Liver (tissue), 8 donors: ENCODE measurements at regions not wholly inside any gene's neighbourhood (a gene's known extent, or its start where the extent isn't known, plus 50 kb on each side); places are given as distances from the start of the nearest gene placed in this dataset.

Experiments
- DNase-seq: peaks from one replicate; pipeline ENCODE4 v3.0.0-alpha.2; 2017; ENCODE audit warnings: low spot score
- H3K27ac ChIP-seq, 2 donors: one replicate each; pipeline ENCODE4 v1.7.0; 2013; ENCODE audit warnings: inconsistent platforms in 2 of 2, low read length in 2 of 2, control low read depth in 1 of 2, low read depth in 1 of 2, mild to moderate bottlenecking in 1 of 2
- H3K27me3 ChIP-seq, 4 donors: one replicate each; pipeline versions ENCODE4 v1.6.1 to v1.7.0; 2013; ENCODE audit warnings: low read length in 3 of 4, inconsistent platforms in 1 of 4, mild to moderate bottlenecking in 1 of 4, moderate library complexity in 1 of 4; ENCODE audit not compliant: control insufficient read depth in 4 of 4, insufficient read depth in 4 of 4
- H3K36me3 ChIP-seq, 4 donors: one replicate each; pipeline versions ENCODE4 v1.6.1 to v1.7.0; 2013; ENCODE audit warnings: low read length in 3 of 4, mild to moderate bottlenecking in 3 of 4, low read depth in 1 of 4, moderate library complexity in 1 of 4; ENCODE audit not compliant: control insufficient read depth in 4 of 4, insufficient read depth in 3 of 4
- H3K4me1 ChIP-seq, 4 donors: one replicate each; pipeline versions ENCODE4 v1.6.1 to v1.7.0; 2013; ENCODE audit warnings: low read length in 3 of 4, mild to moderate bottlenecking in 3 of 4, moderate library complexity in 1 of 4; ENCODE audit not compliant: control insufficient read depth in 4 of 4, insufficient read depth in 4 of 4
- H3K4me3 ChIP-seq, 3 donors: one replicate each; pipeline versions ENCODE4 v1.6.1 to v1.7.0; 2013; ENCODE audit warnings: low read length in 3 of 3, control low read depth in 1 of 3, low read depth in 1 of 3, mild to moderate bottlenecking in 1 of 3
- H3K9ac ChIP-seq, 2 donors: one replicate each; pipeline ENCODE4 v1.7.0; 2013; ENCODE audit warnings: low read length in 2 of 2, mild to moderate bottlenecking in 2 of 2, moderate library complexity in 2 of 2, control low read depth in 1 of 2, low read depth in 1 of 2
- H3K9me3 ChIP-seq, 4 donors: one replicate each; pipeline versions ENCODE4 v1.6.1 to v1.7.0; 2013; ENCODE audit warnings: low read length in 3 of 4; ENCODE audit not compliant: control insufficient read depth in 4 of 4
- ATF3 ChIP-seq: IDR thresholded peaks from 2 replicates; pipeline ENCODE4 v1.6.1; 2016; ENCODE audit warnings: antibody characterized with exemption
- CTCF ChIP-seq: fragments of 150-350 bp; IDR thresholded peaks from 2 replicates; pipeline ENCODE4 v1.5.1; 2017; ENCODE audit warnings: improper control_type of control experiment, low read depth, low read length; ENCODE audit not compliant: missing input control
- EGR1 ChIP-seq, 2 donors: IDR thresholded peaks; 2 replicates each; pipeline ENCODE4 v1.6.1; 2016 to 2018; ENCODE audit warnings: antibody characterized with exemption in 2 of 2, low read depth in 2 of 2
- FOXA1 ChIP-seq: IDR thresholded peaks from 2 replicates; pipeline ENCODE4 v1.6.1; 2016; ENCODE audit warnings: antibody characterized with exemption
- FOXA2 ChIP-seq: IDR thresholded peaks from 2 replicates; pipeline ENCODE4 v1.6.1; 2016; ENCODE audit warnings: antibody characterized with exemption
- GABPA ChIP-seq, 2 donors: IDR thresholded peaks in 1 of 2; conservative IDR thresholded peaks in 1 of 2; 2 replicates each; pipeline ENCODE4 v1.6.1; 2016; ENCODE audit warnings: antibody characterized with exemption in 2 of 2, mild to moderate bottlenecking in 1 of 2, moderate library complexity in 1 of 2
- HNF4A ChIP-seq, 2 donors: conservative IDR thresholded peaks; 2 replicates each; pipeline ENCODE4 v1.6.1; 2016; ENCODE audit warnings: antibody characterized with exemption in 2 of 2, mild to moderate bottlenecking in 2 of 2
- HNF4G ChIP-seq: IDR thresholded peaks from 2 replicates; pipeline ENCODE4 v1.6.1; 2016; ENCODE audit warnings: antibody characterized with exemption
- JUND ChIP-seq, 2 donors: IDR thresholded peaks; 2 replicates each; pipeline ENCODE4 v1.6.1; 2016; ENCODE audit warnings: antibody characterized with exemption in 2 of 2
- MAX ChIP-seq: IDR thresholded peaks from 2 replicates; pipeline ENCODE4 v1.6.1; 2016; ENCODE audit warnings: antibody characterized with exemption
- NR2F2 ChIP-seq: IDR thresholded peaks from 2 replicates; pipeline ENCODE4 v1.6.1; 2016; ENCODE audit warnings: antibody characterized with exemption
- RAD21 ChIP-seq, 2 donors: IDR thresholded peaks; 2 replicates each; pipeline ENCODE4 v1.6.1; 2016; ENCODE audit warnings: antibody characterized with exemption in 2 of 2, mild to moderate bottlenecking in 2 of 2
- RXRA ChIP-seq, 2 donors: IDR thresholded peaks; 2 replicates each; pipeline ENCODE4 v1.6.1; 2017 to 2018; ENCODE audit warnings: antibody characterized with exemption in 2 of 2, mild to moderate bottlenecking in 1 of 2
- SP1 ChIP-seq: IDR thresholded peaks from 2 replicates; pipeline ENCODE4 v1.6.1; 2018; ENCODE audit warnings: antibody characterized with exemption, mild to moderate bottlenecking
- TAF1 ChIP-seq: conservative IDR thresholded peaks from 2 replicates; pipeline ENCODE4 v1.6.1; 2016; ENCODE audit warnings: antibody characterized with exemption, mild to moderate bottlenecking
- YY1 ChIP-seq: IDR thresholded peaks from 2 replicates; pipeline ENCODE4 v1.6.1; 2016; ENCODE audit warnings: antibody characterized with exemption, mild to moderate bottlenecking
- ZBTB33 ChIP-seq: IDR thresholded peaks from 2 replicates; pipeline ENCODE4 v1.6.1; 2016; ENCODE audit warnings: antibody characterized with exemption
- WGBS: extraction: QIAGEN DNeasy Blood & Tissue Kit; methylation state at CpG from one replicate; pipeline ENCODE4 v1.1.7; 2013; 5-methylcytosine and 5-hydroxymethylcytosine counted together
- donor health status: healthy.
- donor health status: healthy.
- donor health status: healthy.
- donor health status: healthy.
- donor health status: healthy.

GRCh38 chr15:56783857-56784661, 50.8 kb upstream of the ZNF280D start:
- Histone ChIP-seq H3K9me3 (no peaks in the 10 kb centered on the region), H3K27ac (no peak overlapping the region), H3K27me3 (no peaks in the 10 kb centered on the region), H3K36me3 (no peaks in the 10 kb centered on the region), H3K9ac (no peak overlapping the region), H3K4me1 (peaks cover 3 to 9% (median 5%) of the 10 kb centered on the region in 4 donors), H3K4me3 (no peak overlapping the region)
- no peak for TF ChIP-seq GABPA (IDR thresholded peaks at IDR 0.05 in 1 of 2, conservative IDR thresholded peaks at IDR 0.05 in 1 of 2)
- TF ChIP-seq EGR1 (IDR thresholded peaks at IDR 0.05; ENCODE audit: low read depth in 2 of 2), result no peak
- TF ChIP-seq HNF4A (conservative IDR thresholded peaks at IDR 0.05), result no peak
- no peak for TF ChIP-seq ZBTB33
- TF ChIP-seq CTCF, result no peak
- TF ChIP-seq FOXA1, result no peak
- no peak for TF ChIP-seq RAD21 (IDR thresholded peaks at IDR 0.05)
- TF ChIP-seq FOXA2, result no peak
- no peak for TF ChIP-seq YY1
- no peak for TF ChIP-seq SP1
- no peak for TF ChIP-seq HNF4G
- no peak for TF ChIP-seq NR2F2
- TF ChIP-seq TAF1, result no peak
- TF ChIP-seq MAX, result no peak
- no peak for TF ChIP-seq RXRA (IDR thresholded peaks at IDR 0.05)
- no peak for TF ChIP-seq ATF3
- TF ChIP-seq JUND (IDR thresholded peaks at IDR 0.05), result no peak
- 96% methylated on average over 5 of the region's 5 CpGs for WGBS
- DNase-seq, result no peak

- peaks cover 5 to 12% (median 8%) of the 10 kb centered on the region in 4 donors for H3K4me1 ChIP-seq
- 94% methylated on average over 7 of the region's 7 CpGs for WGBS
- no peak for DNase-seq
Observed at GRCh38 chr15:56783156-56783856, 50.0 kb upstream of the ZNF280D start.

More at GRCh38 chr15:56783156-56783856, 50.0 kb upstream of the ZNF280D start:
- Histone ChIP-seq H3K36me3 (no peaks in the 10 kb centered on the region), H3K27me3 (no peaks in the 10 kb centered on the region), H3K27ac (no peak overlapping the region), H3K9me3 (no peaks in the 10 kb centered on the region), H3K9ac (no peak overlapping the region), H3K4me3 (no peak overlapping the region)
- TF ChIP-seq ATF3 (no peak), FOXA2 (no peak), EGR1 (IDR thresholded peaks at IDR 0.05; ENCODE audit: low read depth in 2 of 2) (no peak), ZBTB33 (no peak)
